ENCODE measurements at regions not wholly inside any gene's neighbourhood (a gene's known extent, or its start where the extent isn't known, plus 50 kb on each side); places are given as distances from the start of the nearest gene placed in this dataset.

- Histone ChIP-seq H4K20me1 (ENCODE audit: control insufficient read depth, insufficient read depth, low read depth, low read length) (no peaks in the 10 kb centered on the region), H3K9me2 (replicated peaks; ENCODE audit: control insufficient read depth, low read length) (no peaks in the 10 kb centered on the region), H3K4me2 (ENCODE audit: low read length) (no peak overlapping the region), H3K79me2 (ENCODE audit: control insufficient read depth, low read length) (no peaks in the 10 kb centered on the region), H3F3A (ENCODE audit: control insufficient read depth, insufficient read depth) (no peaks in the 10 kb centered on the region), H3K4me1 (ENCODE audit: control insufficient read depth, low read length) (no peaks in the 10 kb centered on the region), H3K4me3 (ENCODE audit: low read length) (no peak overlapping the region), H3K27ac (ENCODE audit: low read depth, low read length) (no peak overlapping the region), H3K36me3 (ENCODE audit: control insufficient read depth, low read length) (no peaks in the 10 kb centered on the region), H3K27me3 (ENCODE audit: control insufficient read depth, low read length) (no peaks in the 10 kb centered on the region), H3K9me3 (ENCODE audit: control insufficient read depth, insufficient read depth, low read length) (no peaks in the 10 kb centered on the region)
- TF ChIP-seq, protein P1, sequence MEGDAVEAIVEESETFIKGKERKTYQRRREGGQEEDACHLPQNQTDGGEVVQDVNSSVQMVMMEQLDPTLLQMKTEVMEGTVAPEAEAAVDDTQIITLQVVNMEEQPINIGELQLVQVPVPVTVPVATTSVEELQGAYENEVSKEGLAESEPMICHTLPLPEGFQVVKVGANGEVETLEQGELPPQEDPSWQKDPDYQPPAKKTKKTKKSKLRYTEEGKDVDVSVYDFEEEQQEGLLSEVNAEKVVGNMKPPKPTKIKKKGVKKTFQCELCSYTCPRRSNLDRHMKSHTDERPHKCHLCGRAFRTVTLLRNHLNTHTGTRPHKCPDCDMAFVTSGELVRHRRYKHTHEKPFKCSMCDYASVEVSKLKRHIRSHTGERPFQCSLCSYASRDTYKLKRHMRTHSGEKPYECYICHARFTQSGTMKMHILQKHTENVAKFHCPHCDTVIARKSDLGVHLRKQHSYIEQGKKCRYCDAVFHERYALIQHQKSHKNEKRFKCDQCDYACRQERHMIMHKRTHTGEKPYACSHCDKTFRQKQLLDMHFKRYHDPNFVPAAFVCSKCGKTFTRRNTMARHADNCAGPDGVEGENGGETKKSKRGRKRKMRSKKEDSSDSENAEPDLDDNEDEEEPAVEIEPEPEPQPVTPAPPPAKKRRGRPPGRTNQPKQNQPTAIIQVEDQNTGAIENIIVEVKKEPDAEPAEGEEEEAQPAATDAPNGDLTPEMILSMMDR (IDR thresholded peaks at IDR 0.05; ENCODE audit: low read depth, low read length, poor library complexity, severe bottlenecking), result no peak
- no peak for TF ChIP-seq EZH2phosphoT487 (IDR thresholded peaks at IDR 0.05; ENCODE audit: borderline replicate concordance, low read length)
These were observed 824.5 kb upstream of the DIAPH2 start for GRCh38 chrX:95860127-95860526.

DNA sequence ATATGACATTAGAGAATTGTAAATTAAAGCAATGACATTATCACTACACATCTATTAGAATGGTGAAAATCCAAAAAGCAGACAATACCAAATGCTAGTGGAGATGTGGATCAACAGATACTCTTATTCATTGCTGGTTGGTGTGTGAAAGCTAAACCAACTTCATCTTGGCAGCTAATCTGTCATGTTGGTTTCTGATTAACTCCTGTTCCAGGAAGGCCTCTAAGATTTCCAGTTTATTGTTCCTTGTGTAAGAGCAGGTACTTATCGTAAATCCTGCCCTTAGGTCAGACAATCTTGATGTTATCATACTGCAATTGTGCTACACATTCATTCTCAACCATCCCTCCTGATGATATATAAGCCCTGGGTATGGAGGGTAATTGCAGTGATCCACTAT is 809.0 kb upstream of the DIAPH2 start:
- H3K4me1 ChIP-seq (ENCODE audit: control insufficient read depth, low read length), result no peaks in the 10 kb centered on the region

GRCh38 chrX:95878874-95879273 is 805.8 kb upstream of the DIAPH2 start:
- TF ChIP-seq, protein P1 (IDR thresholded peaks at IDR 0.05; ENCODE audit: low read depth, low read length, poor library complexity, severe bottlenecking), result no peak
- no peak for TF ChIP-seq EZH2phosphoT487 (IDR thresholded peaks at IDR 0.05; ENCODE audit: borderline replicate concordance, low read length)
- H3K4me1 ChIP-seq (ENCODE audit: control insufficient read depth, low read length), result no peaks in the 10 kb centered on the region
- no peak overlapping the region for H3K27ac ChIP-seq (ENCODE audit: low read depth, low read length)
- no peaks in the 10 kb centered on the region for H3K36me3 ChIP-seq (ENCODE audit: control insufficient read depth, low read length)
- H3K27me3 ChIP-seq (ENCODE audit: control insufficient read depth, low read length), result no peaks in the 10 kb centered on the region
- no peaks in the 10 kb centered on the region for H3F3A ChIP-seq (ENCODE audit: control insufficient read depth, insufficient read depth)
- no peaks in the 10 kb centered on the region for H4K20me1 ChIP-seq (ENCODE audit: control insufficient read depth, insufficient read depth, low read depth, low read length)
- no peaks in the 10 kb centered on the region for H3K9me3 ChIP-seq (ENCODE audit: control insufficient read depth, insufficient read depth, low read length)
- no peak overlapping the region for H3K4me2 ChIP-seq (ENCODE audit: low read length)
- no peaks in the 10 kb centered on the region for H3K9me2 ChIP-seq (replicated peaks; ENCODE audit: control insufficient read depth, low read length)
- no peaks in the 10 kb centered on the region for H3K79me2 ChIP-seq (ENCODE audit: control insufficient read depth, low read length)
- no peak overlapping the region for H3K4me3 ChIP-seq (ENCODE audit: low read length)

More for the DNA sequence above, 809.0 kb upstream of the DIAPH2 start:
- Histone ChIP-seq H3K9me2 (replicated peaks; ENCODE audit: control insufficient read depth, low read length) (no peaks in the 10 kb centered on the region), H3K27ac (ENCODE audit: low read depth, low read length) (no peak overlapping the region), H3K4me3 (ENCODE audit: low read length) (no peak overlapping the region), H3K79me2 (ENCODE audit: control insufficient read depth, low read length) (no peaks in the 10 kb centered on the region), H3F3A (ENCODE audit: control insufficient read depth, insufficient read depth) (no peaks in the 10 kb centered on the region), H4K20me1 (ENCODE audit: control insufficient read depth, insufficient read depth, low read depth, low read length) (no peaks in the 10 kb centered on the region), H3K27me3 (ENCODE audit: control insufficient read depth, low read length) (no peaks in the 10 kb centered on the region), H3K36me3 (ENCODE audit: control insufficient read depth, low read length) (no peaks in the 10 kb centered on the region), H3K4me2 (ENCODE audit: low read length) (no peak overlapping the region), H3K9me3 (ENCODE audit: control insufficient read depth, insufficient read depth, low read length) (no peaks in the 10 kb centered on the region)
- no peak for TF ChIP-seq EZH2phosphoT487 (IDR thresholded peaks at IDR 0.05; ENCODE audit: borderline replicate concordance, low read length)
- TF ChIP-seq, protein P1 (IDR thresholded peaks at IDR 0.05; ENCODE audit: low read depth, low read length, poor library complexity, severe bottlenecking), result no peak

DNA sequence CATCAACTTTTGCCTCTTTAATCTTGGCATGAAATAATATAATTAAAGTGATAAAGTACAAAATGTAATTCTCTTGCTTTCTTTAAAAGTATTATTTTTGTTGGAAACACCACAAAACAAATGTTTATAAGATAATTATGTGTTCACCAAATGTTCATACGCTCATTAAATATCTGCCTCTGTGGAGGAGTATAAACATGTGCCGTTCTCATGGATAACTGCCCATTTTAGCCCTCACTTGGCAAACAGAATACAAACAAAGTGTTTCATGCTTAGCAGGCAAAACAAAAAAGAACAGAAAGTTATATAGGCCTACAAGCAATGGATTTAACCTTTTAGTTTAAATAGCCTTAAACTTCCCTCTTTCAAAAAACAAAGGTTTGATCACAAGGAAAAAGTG is 800.5 kb upstream of the DIAPH2 start:
- no peak overlapping the region for H3K4me2 ChIP-seq (ENCODE audit: low read length)
- no peak overlapping the region for H3K27ac ChIP-seq (ENCODE audit: low read depth, low read length)
- no peaks in the 10 kb centered on the region for H3K27me3 ChIP-seq (ENCODE audit: control insufficient read depth, low read length)
- H3K9me3 ChIP-seq (ENCODE audit: control insufficient read depth, insufficient read depth, low read length), result no peaks in the 10 kb centered on the region
- no peaks in the 10 kb centered on the region for H3K9me2 ChIP-seq (replicated peaks; ENCODE audit: control insufficient read depth, low read length)
- H3K36me3 ChIP-seq (ENCODE audit: control insufficient read depth, low read length), result no peaks in the 10 kb centered on the region
- no peaks in the 10 kb centered on the region for H3K4me1 ChIP-seq (ENCODE audit: control insufficient read depth, low read length)
- H4K20me1 ChIP-seq (ENCODE audit: control insufficient read depth, insufficient read depth, low read depth, low read length), result no peaks in the 10 kb centered on the region
- H3K4me3 ChIP-seq (ENCODE audit: low read length), result no peak overlapping the region
- no peaks in the 10 kb centered on the region for H3F3A ChIP-seq (ENCODE audit: control insufficient read depth, insufficient read depth)
- no peaks in the 10 kb centered on the region for H3K79me2 ChIP-seq (ENCODE audit: control insufficient read depth, low read length)
- TF ChIP-seq, protein P1 (IDR thresholded peaks at IDR 0.05; ENCODE audit: low read depth, low read length, poor library complexity, severe bottlenecking), result no peak
- no peak for TF ChIP-seq EZH2phosphoT487 (IDR thresholded peaks at IDR 0.05; ENCODE audit: borderline replicate concordance, low read length)

All from DOHH2 (cell line).